GM12892 (cell line): ENCODE measurements at regions not wholly inside any gene's neighbourhood (a gene's known extent, or its start where the extent isn't known, plus 50 kb on each side); places are given as distances from the start of the nearest gene placed in this dataset.

ENCODE experiments used
- DNase-seq: peaks from one replicate; pipeline ENCODE4 v3.0.0; 2011; ENCODE audit not compliant: insufficient read length
- FAIRE-seq: peaks from 2 replicates; lab custom pipeline; 2011; peaks lifted over from hg19 to GRCh38; lab: Jason Lieb, UNC
- POLR2A ChIP-seq: IDR thresholded peaks from 2 replicates; pipeline ENCODE4 v1.6.1; 2011; ENCODE audit warnings: low read depth, low read length, control low read depth
- POLR2AphosphoS5 ChIP-seq: IDR thresholded peaks from 2 replicates; pipeline ENCODE4 v1.6.1; 2011; ENCODE audit warnings: low read depth, low read length, control low read depth
- TAF1 ChIP-seq: IDR thresholded peaks from 2 replicates; pipeline ENCODE4 v1.6.1; 2011; ENCODE audit warnings: low read depth, mild to moderate bottlenecking, control low read depth, low read length, borderline replicate concordance

- no peak for FAIRE-seq
- no peak for TF ChIP-seq POLR2AphosphoS5
- no peak for TF ChIP-seq POLR2A
- no peak for TF ChIP-seq TAF1
Measured at GRCh38 chr2:175755169-175755568, 246.9 kb downstream of the LNPK start.

GRCh38 chr2:175750195-175750594 is 251.9 kb downstream of the LNPK start:
- FAIRE-seq: no peak
- no peak for TF ChIP-seq POLR2A
- TF ChIP-seq TAF1: no peak
- no peak for TF ChIP-seq POLR2AphosphoS5

More at GRCh38 chr2:175755169-175755568, 246.9 kb downstream of the LNPK start:
- DNase-seq: no peak

GRCh38 chr2:175745911-175746310 is 256.2 kb downstream of the LNPK start:
- DNase-seq (no peak), FAIRE-seq (no peak)
- TF ChIP-seq TAF1 (no peak), POLR2A (no peak), POLR2AphosphoS5 (no peak)

More at GRCh38 chr2:175750195-175750594, 251.9 kb downstream of the LNPK start:
- no peak for DNase-seq

GRCh38 chr2:175744000-175744399 is 258.1 kb downstream of the LNPK start:
- DNase-seq (no peak), FAIRE-seq (no peak)
- TF ChIP-seq POLR2AphosphoS5 (no peak), POLR2A (no peak), TAF1 (no peak)

GRCh38 chr2:175743011-175743410 is 259.1 kb downstream of the LNPK start:
- DNase-seq: no peak
- FAIRE-seq: no peak
- TF ChIP-seq TAF1: no peak

- DNase-seq (no peak), FAIRE-seq (no peak)
- TF ChIP-seq POLR2AphosphoS5: no peak
- no peak for TF ChIP-seq TAF1
- TF ChIP-seq POLR2A: no peak
Measured at GRCh38 chr2:175742367-175742766, 259.7 kb downstream of the LNPK start.

GRCh38 chr2:175741164-175741563 is 260.9 kb downstream of the LNPK start:
- TF ChIP-seq POLR2AphosphoS5: no peak
- no peak for TF ChIP-seq TAF1
- no peak for TF ChIP-seq POLR2A
- FAIRE-seq (no peak), DNase-seq (no peak)

- no peak for DNase-seq
- TF ChIP-seq TAF1 (no peak), POLR2AphosphoS5 (no peak), POLR2A (no peak)
- no peak for FAIRE-seq
Measured at GRCh38 chr2:175737722-175738361, 264.2 kb downstream of the LNPK start.

- TF ChIP-seq POLR2A: no peak
- no peak for TF ChIP-seq TAF1
- TF ChIP-seq POLR2AphosphoS5: no peak
- FAIRE-seq: no peak
- DNase-seq: no peak
Measured at GRCh38 chr2:175734686-175735085, 267.4 kb downstream of the LNPK start.

GRCh38 chr2:175732531-175732930 is 269.5 kb downstream of the LNPK start:
- DNase-seq: no peak
- TF ChIP-seq POLR2A: no peak
- TF ChIP-seq POLR2AphosphoS5: no peak
- TF ChIP-seq TAF1: no peak
- no peak for FAIRE-seq

- DNase-seq (no peak), FAIRE-seq (no peak)
- TF ChIP-seq POLR2A: no peak
- TF ChIP-seq TAF1: no peak
- no peak for TF ChIP-seq POLR2AphosphoS5
Measured at GRCh38 chr2:175730050-175730449, 272.0 kb downstream of the LNPK start.

GRCh38 chr2:175729049-175729706 is 272.9 kb downstream of the LNPK start:
- DNase-seq: no peak
- no peak for FAIRE-seq
- TF ChIP-seq POLR2AphosphoS5: no peak

- TF ChIP-seq TAF1: no peak
- TF ChIP-seq POLR2A: no peak
- TF ChIP-seq POLR2AphosphoS5: no peak
- FAIRE-seq (no peak), DNase-seq (no peak)
Measured at GRCh38 chr2:175728032-175728431, 274.0 kb downstream of the LNPK start.
